ENCODE measurements at regions not wholly inside any gene's neighbourhood (a gene's known extent, or its start where the extent isn't known, plus 50 kb on each side); places are given as distances from the start of the nearest gene placed in this dataset.

DNA sequence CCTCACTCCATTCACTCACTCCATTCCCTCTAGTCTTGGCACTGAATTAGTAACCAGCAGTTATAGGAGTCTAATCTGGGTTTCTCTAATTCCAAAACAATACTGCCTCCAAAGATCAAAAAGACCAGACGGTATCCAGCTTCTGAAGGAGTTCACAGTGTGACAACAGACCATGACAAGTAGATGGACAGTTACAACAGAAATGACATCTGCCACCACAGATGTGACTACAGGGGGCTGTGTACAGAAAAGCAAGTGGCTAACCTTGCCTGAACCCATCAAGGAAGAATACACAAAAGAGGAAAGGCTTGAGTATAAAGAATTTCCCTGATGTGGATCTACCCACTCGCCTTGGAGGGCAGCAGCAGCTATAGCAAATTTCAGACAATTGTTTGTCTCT lies 112.4 kb downstream of the ACTL7B start:
- TF ChIP-seq, protein P1, sequence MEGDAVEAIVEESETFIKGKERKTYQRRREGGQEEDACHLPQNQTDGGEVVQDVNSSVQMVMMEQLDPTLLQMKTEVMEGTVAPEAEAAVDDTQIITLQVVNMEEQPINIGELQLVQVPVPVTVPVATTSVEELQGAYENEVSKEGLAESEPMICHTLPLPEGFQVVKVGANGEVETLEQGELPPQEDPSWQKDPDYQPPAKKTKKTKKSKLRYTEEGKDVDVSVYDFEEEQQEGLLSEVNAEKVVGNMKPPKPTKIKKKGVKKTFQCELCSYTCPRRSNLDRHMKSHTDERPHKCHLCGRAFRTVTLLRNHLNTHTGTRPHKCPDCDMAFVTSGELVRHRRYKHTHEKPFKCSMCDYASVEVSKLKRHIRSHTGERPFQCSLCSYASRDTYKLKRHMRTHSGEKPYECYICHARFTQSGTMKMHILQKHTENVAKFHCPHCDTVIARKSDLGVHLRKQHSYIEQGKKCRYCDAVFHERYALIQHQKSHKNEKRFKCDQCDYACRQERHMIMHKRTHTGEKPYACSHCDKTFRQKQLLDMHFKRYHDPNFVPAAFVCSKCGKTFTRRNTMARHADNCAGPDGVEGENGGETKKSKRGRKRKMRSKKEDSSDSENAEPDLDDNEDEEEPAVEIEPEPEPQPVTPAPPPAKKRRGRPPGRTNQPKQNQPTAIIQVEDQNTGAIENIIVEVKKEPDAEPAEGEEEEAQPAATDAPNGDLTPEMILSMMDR (IDR thresholded peaks at IDR 0.05) = no peak
- TF ChIP-seq ZFX (IDR thresholded peaks at IDR 0.05; ENCODE audit: borderline replicate concordance) = no peak

Measured in 22Rv1 (cell line).